ENCODE measurements at regions not wholly inside any gene's neighbourhood (a gene's known extent, or its start where the extent isn't known, plus 50 kb on each side); places are given as distances from the start of the nearest gene placed in this dataset.

DNA sequence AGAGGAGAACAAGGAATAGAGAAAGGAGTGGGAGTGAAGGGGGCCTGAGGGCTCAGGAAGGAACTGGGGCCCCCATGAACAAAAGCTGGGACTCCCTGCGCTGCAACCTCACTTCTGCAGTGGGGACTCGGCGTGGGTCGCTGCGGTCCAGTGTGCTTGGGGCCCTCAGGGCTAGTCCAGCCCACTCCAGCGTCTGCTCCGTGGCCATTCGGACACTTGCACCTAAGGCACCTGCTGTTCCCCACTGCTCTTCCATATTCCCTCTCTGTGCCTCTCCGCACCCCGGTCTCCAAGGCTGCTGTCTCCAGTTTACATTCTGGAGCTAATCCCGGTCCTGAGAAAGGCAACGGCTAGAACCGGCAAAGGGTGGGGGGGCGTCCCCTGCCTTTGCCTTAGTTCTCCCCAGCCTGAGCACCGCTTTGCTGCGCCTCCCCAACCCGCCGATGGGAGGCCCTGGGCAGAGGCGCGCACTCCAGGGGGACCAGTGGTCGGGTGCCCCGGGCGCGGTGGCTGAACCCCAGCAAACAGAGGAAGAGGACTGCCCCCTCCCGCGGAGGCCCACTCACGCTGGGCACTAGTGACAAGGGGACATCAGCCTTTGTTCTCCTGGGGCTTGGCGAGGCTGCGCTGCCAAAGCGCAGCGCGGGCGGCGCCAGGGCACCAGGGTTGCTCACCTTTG, 327.7 kb upstream of the F9 start:
- H3K27me3 Mint-ChIP-seq = peaks cover 28% of the 10 kb centered on the region
- ChIA-PET POLR2A (no interaction called here), CTCF (no interaction called here)
- no peak overlapping the region for H3K27ac Mint-ChIP-seq
- no peak overlapping the region for H3K4me3 Mint-ChIP-seq
- peaks cover 3% of the 10 kb centered on the region for H3K4me1 Mint-ChIP-seq
- no peak for DNase-seq
- H3K36me3 Mint-ChIP-seq (ENCODE audit: low read depth) = no peaks in the 10 kb centered on the region
- H3K9me3 Mint-ChIP-seq = no peaks in the 10 kb centered on the region

- Mint-ChIP-seq H3K27me3 (peaks cover 24% of the 10 kb centered on the region), H3K4me1 (peaks cover 3% of the 10 kb centered on the region), H3K36me3 (ENCODE audit: low read depth) (no peaks in the 10 kb centered on the region), H3K4me3 (no peak overlapping the region), H3K9me3 (no peaks in the 10 kb centered on the region), H3K27ac (no peak overlapping the region)
- POLR2A ChIA-PET = no interaction called here
- DNase-seq = no peak
- CTCF ChIA-PET = no interaction called here
These were observed 328.6 kb upstream of the F9 start for GRCh38 chrX:139201924-139202323.

DNA sequence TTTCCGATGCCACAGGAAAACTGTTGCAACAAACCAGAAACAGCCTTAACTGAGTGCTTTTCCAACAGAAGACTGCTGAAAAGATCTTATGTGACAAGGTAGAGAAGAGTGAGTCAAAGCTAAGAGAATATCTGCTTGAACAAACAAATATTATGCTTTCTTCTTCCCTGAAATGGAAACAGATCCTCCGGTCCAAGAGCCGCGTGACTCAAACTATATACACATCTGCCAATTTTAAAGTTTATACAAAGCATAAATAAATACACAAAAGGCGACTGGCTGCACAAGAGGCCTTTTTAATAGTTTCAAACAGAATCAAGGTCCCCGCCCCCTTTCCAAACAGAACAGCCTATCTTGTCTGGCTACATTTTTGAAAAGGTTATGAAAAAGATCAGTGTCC, 329.7 kb upstream of the F9 start:
- ChIA-PET POLR2A (no interaction called here), CTCF (no interaction called here)
- Mint-ChIP-seq H3K9me3 (no peaks in the 10 kb centered on the region), H3K36me3 (ENCODE audit: low read depth) (no peaks in the 10 kb centered on the region), H3K27ac (no peak overlapping the region), H3K4me1 (peaks cover 3% of the 10 kb centered on the region), H3K4me3 (no peak overlapping the region), H3K27me3 (peaks cover 26% of the 10 kb centered on the region)
- no peak for DNase-seq

DNA sequence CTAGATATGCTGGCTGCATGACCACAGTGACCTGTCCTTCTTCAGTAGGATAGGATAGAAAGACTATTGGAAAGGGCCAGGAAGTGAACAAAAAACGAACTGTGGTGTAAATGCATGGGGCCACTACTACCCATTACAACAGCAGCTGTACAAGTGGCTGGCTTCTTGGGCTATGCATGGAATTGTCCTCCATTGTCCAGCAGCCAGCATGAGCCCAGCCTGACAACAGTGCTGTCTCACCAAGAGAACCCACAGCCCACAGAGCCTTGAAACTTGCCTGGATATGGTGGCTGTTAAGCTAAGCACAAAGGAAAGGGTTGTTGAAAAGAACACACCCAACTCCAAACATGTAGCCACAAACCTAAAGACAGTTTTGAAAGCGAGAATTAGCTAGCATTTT, 330.2 kb upstream of the F9 start:
- Mint-ChIP-seq H3K27ac (no peak overlapping the region), H3K36me3 (ENCODE audit: low read depth) (no peaks in the 10 kb centered on the region), H3K9me3 (no peaks in the 10 kb centered on the region), H3K4me3 (no peak overlapping the region), H3K27me3 (peaks cover 23% of the 10 kb centered on the region), H3K4me1 (peaks cover 3% of the 10 kb centered on the region)
- ChIA-PET POLR2A (no interaction called here), CTCF (no interaction called here)
- no peak for DNase-seq

GRCh38 chrX:139199933-139200332, 330.6 kb upstream of the F9 start:
- Mint-ChIP-seq H3K27me3 (peaks cover 24% of the 10 kb centered on the region), H3K4me1 (peaks cover 3% of the 10 kb centered on the region), H3K36me3 (ENCODE audit: low read depth) (no peaks in the 10 kb centered on the region), H3K4me3 (no peak overlapping the region), H3K27ac (no peak overlapping the region), H3K9me3 (no peaks in the 10 kb centered on the region)
- ChIA-PET CTCF (no interaction called here), POLR2A (no interaction called here)
- DNase-seq = no peak

DNA sequence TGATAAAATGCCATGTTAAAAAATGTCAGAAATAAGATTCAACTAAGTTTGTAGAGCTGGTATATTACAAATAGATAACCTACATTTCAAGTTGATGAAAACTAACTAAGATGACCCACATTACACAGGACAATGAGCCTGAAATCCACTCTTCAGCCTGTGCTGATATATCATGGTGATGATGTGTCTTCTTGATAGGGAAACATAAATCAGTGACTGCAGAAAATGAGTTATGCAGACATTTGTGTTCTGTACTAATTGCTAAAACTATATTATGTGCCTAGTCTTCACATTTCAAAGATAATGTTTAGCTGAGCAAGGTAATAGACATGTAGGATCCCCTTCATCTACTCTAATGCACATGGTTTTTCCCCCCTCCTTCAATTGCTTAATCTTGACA, 331.6 kb upstream of the F9 start:
- DNase-seq = no peak
- H3K27me3 Mint-ChIP-seq = peaks cover 28% of the 10 kb centered on the region
- H3K4me3 Mint-ChIP-seq = no peak overlapping the region
- H3K27ac Mint-ChIP-seq = no peak overlapping the region
- H3K9me3 Mint-ChIP-seq = no peaks in the 10 kb centered on the region
- no peaks in the 10 kb centered on the region for H3K36me3 Mint-ChIP-seq (ENCODE audit: low read depth)
- CTCF ChIA-PET = no interaction called here
- POLR2A ChIA-PET = no interaction called here
- peaks cover 2% of the 10 kb centered on the region for H3K4me1 Mint-ChIP-seq

- H3K4me1 Mint-ChIP-seq = no peaks in the 10 kb centered on the region
- H3K9me3 Mint-ChIP-seq = no peaks in the 10 kb centered on the region
- H3K36me3 Mint-ChIP-seq (ENCODE audit: low read depth) = no peaks in the 10 kb centered on the region
- peaks cover 23% of the 10 kb centered on the region for H3K27me3 Mint-ChIP-seq
- ChIA-PET CTCF (no interaction called here), POLR2A (no interaction called here)
- H3K4me3 Mint-ChIP-seq = no peak overlapping the region
- no peak for DNase-seq
- no peak overlapping the region for H3K27ac Mint-ChIP-seq
These were observed 333.6 kb upstream of the F9 start for GRCh38 chrX:139196890-139197289.

GRCh38 chrX:139194571-139195280, 335.8 kb upstream of the F9 start:
- ChIA-PET POLR2A (no interaction called here), CTCF (no interaction called here)
- Mint-ChIP-seq H3K4me1 (no peaks in the 10 kb centered on the region), H3K9me3 (no peaks in the 10 kb centered on the region), H3K27me3 (peaks cover 21% of the 10 kb centered on the region), H3K36me3 (ENCODE audit: low read depth) (no peaks in the 10 kb centered on the region), H3K4me3 (no peak overlapping the region), H3K27ac (no peak overlapping the region)
- DNase-seq = no peak

GRCh38 chrX:139192386-139192961, 338.1 kb upstream of the F9 start:
- no peaks in the 10 kb centered on the region for H3K9me3 Mint-ChIP-seq

GRCh38 chrX:139191746-139192385, 338.7 kb upstream of the F9 start:
- no peak overlapping the region for H3K4me3 Mint-ChIP-seq
- H3K4me1 Mint-ChIP-seq = no peaks in the 10 kb centered on the region
- H3K27me3 Mint-ChIP-seq = peaks cover 21% of the 10 kb centered on the region
- ChIA-PET POLR2A (no interaction called here), CTCF (no interaction called here)
- H3K36me3 Mint-ChIP-seq (ENCODE audit: low read depth) = no peaks in the 10 kb centered on the region
- no peaks in the 10 kb centered on the region for H3K9me3 Mint-ChIP-seq
- H3K27ac Mint-ChIP-seq = no peak overlapping the region
- no peak for DNase-seq

More at GRCh38 chrX:139192386-139192961, 338.1 kb upstream of the F9 start:
- ChIA-PET POLR2A (no interaction called here), CTCF (no interaction called here)
- peaks cover 21% of the 10 kb centered on the region for H3K27me3 Mint-ChIP-seq
- H3K4me3 Mint-ChIP-seq = no peak overlapping the region
- H3K36me3 Mint-ChIP-seq (ENCODE audit: low read depth) = no peaks in the 10 kb centered on the region
- DNase-seq = no peak
- H3K27ac Mint-ChIP-seq = no peak overlapping the region
- no peaks in the 10 kb centered on the region for H3K4me1 Mint-ChIP-seq

GRCh38 chrX:139191286-139191685, 339.3 kb upstream of the F9 start:
- Mint-ChIP-seq H3K27ac (no peak overlapping the region), H3K36me3 (ENCODE audit: low read depth) (no peaks in the 10 kb centered on the region), H3K9me3 (no peaks in the 10 kb centered on the region), H3K4me3 (no peak overlapping the region), H3K27me3 (peaks cover 20% of the 10 kb centered on the region), H3K4me1 (no peaks in the 10 kb centered on the region)
- DNase-seq = no peak
- ChIA-PET POLR2A (no interaction called here), CTCF (no interaction called here)

DNA sequence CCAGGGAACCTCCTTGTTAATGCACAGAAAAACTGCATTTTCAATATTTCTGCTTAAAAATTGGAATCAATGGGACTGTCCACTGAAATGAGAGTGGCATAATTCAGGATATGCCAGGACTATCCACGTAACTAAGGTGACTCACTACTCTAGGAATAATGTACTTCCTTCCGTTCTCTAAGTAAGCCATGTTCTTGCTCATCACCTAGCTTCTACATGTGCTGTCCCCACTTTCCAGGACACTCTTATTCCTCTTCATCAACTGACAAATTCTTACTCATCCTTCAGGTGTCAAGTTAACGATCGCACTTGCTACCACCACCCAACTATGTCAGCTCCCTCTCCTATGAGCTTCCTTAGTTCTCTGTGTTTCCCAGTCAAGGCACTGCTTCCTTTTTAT, 342.8 kb upstream of the F9 start:
- CTCF ChIA-PET = no interaction called here
- no peaks in the 10 kb centered on the region for H3K4me1 Mint-ChIP-seq

DNA sequence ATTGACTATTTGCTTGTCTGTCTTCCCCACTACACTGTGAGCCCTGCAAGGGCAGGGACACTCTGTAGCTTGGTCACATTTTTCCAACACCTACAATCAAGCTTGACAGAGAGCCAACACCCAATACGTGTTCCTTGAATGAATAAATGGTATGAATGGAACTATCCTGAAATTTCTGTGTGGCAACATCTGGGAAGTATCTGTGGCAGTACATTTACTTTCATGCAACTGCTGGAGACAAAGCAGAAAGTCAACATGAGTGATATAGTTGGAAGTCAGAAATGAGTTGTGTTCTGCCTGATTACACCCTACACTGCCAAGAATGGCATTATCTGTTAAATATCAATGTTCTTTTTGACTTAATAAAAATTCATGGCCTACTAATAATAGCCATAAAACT, 343.5 kb upstream of the F9 start:
- H3K36me3 Mint-ChIP-seq (ENCODE audit: low read depth) = no peaks in the 10 kb centered on the region
- H3K27me3 Mint-ChIP-seq = no peaks in the 10 kb centered on the region
- H3K27ac Mint-ChIP-seq = no peak overlapping the region
- DNase-seq = no peak
- H3K4me3 Mint-ChIP-seq = no peak overlapping the region
- no peaks in the 10 kb centered on the region for H3K4me1 Mint-ChIP-seq
- H3K9me3 Mint-ChIP-seq = no peaks in the 10 kb centered on the region
- CTCF ChIA-PET = no interaction called here
- POLR2A ChIA-PET = no interaction called here

More for the DNA sequence above, 342.8 kb upstream of the F9 start:
- no peak overlapping the region for H3K27ac Mint-ChIP-seq
- no peak for DNase-seq
- no peaks in the 10 kb centered on the region for H3K27me3 Mint-ChIP-seq
- no peaks in the 10 kb centered on the region for H3K36me3 Mint-ChIP-seq (ENCODE audit: low read depth)
- POLR2A ChIA-PET = no interaction called here
- H3K4me3 Mint-ChIP-seq = no peak overlapping the region
- no peaks in the 10 kb centered on the region for H3K9me3 Mint-ChIP-seq

DNA sequence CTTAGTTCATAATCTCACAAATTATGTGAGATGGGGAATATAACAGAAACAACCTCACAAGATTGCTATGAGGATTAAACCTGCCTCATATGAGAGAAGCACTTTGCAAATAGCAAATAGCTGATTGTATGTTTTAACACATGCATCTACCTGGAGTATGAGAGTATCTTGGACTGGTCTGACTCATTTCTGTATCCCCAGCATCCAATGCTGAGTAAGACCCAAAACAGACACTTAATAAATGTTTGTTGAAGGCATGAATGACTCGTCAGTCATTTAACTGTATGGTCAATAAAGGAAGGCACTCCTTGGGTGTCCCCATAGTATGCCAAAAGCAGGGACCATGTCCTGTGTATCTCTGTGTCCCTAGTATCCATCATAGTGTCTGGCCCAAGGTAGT, 350.9 kb upstream of the F9 start:
- H3K9me3 Mint-ChIP-seq = no peaks in the 10 kb centered on the region
- DNase-seq = no peak
- H3K36me3 Mint-ChIP-seq (ENCODE audit: low read depth) = no peaks in the 10 kb centered on the region
- ChIA-PET CTCF (no interaction called here), POLR2A (no interaction called here)
- no peak overlapping the region for H3K27ac Mint-ChIP-seq
- H3K4me1 Mint-ChIP-seq = no peaks in the 10 kb centered on the region
- H3K4me3 Mint-ChIP-seq = no peak overlapping the region
- H3K27me3 Mint-ChIP-seq = no peaks in the 10 kb centered on the region

Data from activated CD4-positive, alpha-beta memory T cell treated with anti-CD3 and anti-CD28 coated beads, Interleukin-2, amount 10 ng/mL, durations not matched to agents 7 days and 5 days (primary cell).